Hypothalamus (tissue), 51 donors: ENCODE measurements at regions not wholly inside any gene's neighbourhood (a gene's known extent, or its start where the extent isn't known, plus 50 kb on each side); places are given as distances from the start of the nearest gene placed in this dataset.

ENCODE experiments used
- DNase-seq, 51 donors: peaks; one replicate each; lab custom pipeline; 2025; lab: John Stamatoyannopoulos, UW

DNA sequence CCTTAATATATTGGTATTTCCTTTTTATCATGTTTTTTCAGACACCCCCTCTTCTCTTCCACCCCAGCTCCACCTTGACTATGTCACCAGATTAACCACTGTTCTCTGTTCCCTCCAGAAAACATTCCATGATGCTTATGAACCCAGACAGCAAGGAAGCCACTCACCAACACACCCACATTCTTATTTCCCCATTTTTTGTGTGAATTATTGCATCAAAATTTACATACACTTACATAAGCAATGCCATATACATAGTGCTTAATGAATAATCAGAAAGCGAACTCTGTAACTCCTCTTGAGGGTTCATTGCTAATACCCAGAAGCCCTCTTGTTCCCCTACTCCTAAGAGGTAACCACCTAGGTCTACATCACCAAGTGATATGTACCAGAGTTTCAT, 182.3 kb upstream of the CDYL start:
- DNase-seq: no peak

DNA sequence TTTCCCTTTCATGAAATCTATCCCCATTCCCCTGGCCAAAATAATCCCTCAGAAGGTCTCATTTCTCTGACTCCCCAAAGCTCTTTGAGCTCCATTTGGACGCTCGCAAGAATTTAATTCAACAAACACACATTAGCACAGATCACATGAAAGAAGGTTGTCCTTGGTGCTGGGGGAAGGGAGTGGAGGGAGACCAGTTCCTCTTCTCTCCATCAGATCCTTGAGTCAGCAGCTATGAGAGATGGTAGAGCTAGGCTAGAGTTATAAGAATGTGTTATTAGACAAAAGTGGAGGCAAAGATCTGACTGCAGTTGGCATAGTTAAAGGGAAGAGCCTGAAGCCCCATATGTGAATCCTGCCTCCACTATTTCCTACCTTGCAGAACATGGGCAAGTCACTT, 184.2 kb upstream of the CDYL start:
- DNase-seq: no peak

DNA sequence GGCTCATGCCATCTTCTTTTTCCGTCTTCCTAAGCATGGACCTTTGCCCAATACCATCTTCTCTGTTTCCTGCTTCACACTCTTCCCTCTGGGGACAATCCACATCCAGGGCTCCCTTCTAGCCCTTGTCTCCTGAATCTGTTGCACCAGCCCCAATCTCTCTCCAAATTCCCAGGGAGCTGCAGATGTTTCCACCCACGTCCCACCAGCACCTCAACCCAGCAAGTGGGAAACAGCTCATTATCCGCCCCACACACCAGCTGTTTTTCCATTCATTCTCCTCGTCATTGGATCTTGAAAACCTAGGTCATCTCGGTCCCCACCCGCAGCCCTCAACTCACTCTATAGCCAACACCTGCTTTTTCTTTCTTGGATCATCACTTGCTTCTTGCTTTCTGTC, 185.0 kb upstream of the CDYL start:
- DNase-seq: no peak

DNA sequence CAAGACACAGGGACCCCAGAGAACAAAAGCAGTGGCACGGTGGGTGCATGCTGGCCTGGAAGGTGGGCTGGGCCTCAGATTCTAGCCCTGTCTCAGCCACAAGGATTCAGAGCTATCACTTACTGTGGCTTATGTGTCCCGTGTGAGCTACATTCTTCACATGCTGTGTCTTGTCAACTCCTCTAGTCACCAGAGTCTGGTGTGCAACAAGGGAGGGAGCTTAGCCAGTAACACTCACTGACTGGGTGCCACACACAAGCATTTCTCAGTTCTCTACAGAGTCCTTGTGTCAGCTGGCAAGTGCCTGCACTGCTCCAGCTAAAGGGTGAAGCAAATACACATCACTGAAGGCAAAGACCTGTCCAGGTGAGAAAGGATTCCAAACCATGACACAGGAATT, 186.9 kb upstream of the CDYL start:
- DNase-seq: no peak

DNA sequence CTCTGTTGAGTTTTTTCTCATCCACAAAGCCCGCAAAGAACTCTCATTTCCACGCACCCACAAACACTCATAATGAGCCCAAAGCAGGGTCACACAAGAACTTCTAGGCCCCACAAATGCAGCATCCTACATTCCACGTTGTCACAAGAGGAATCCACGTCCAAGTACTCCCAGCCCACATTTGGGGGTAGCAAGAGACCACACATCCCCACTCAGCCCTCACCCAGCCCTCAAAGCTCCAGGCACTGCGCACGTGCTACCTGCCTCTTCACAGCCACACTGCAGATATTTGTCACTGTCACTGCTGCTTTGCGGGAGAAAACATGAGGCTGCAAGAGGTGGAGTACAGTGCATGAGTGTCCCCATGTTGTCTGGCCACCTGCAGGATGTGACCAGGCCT, 187.6 kb upstream of the CDYL start:
- no peak for DNase-seq

DNA sequence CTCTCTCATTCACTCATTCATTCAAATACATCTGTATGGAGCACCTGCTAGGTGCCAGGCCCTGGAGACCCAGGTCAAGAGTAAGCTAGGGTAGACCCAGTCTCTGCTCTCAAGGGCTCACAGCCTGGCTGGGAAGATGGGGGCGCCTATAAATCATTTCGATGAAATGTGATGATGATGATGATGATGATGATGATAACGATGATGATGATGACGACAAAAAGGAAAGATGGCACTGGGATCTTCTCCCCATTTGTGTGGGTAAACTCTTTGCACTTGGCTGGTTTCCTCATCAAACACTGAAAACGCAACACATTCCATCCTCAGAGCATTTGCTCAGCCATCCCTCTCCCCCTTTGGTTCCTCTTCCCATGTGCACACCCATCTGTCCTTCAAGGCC, 188.0 kb upstream of the CDYL start:
- DNase-seq: no peak

DNA sequence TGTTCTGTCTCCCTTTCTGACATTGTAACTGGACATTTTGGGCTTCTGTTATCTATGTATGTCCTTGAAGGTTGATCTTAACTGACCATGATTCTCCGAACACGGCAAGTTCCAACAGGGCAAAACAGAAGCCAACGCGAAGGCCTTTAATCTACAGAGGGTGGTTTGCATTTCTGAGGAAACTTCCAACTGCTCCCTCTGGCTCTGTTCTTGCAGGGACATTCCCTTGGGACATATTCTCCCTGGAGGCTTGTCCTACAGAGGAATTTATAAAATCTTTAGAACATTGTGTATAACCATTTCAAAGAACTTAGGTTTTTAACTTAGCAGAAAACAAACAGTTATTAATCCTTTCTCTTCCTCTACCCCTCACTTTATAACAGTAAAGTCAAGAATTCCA, 189.0 kb upstream of the CDYL start:
- no peak for DNase-seq

DNA sequence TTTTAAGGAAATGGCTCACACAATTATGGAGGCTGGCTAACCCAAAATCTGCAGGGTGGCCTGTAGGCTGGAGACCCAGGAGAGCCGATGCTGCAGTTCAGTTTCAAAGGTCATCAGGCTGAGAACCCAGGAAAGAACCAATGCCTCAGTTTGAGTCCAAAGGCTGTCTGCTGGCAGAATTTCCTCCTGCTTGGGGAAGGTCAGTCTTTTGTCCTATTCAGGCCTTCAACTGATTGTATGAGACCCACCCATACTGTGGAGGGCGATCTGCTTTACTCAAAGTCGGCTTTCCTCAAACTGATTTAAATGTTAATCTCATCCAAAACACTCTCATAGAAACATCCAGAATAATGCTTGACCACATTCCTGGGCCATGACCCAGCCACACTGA, 189.7 kb upstream of the CDYL start:
- no peak for DNase-seq

DNA sequence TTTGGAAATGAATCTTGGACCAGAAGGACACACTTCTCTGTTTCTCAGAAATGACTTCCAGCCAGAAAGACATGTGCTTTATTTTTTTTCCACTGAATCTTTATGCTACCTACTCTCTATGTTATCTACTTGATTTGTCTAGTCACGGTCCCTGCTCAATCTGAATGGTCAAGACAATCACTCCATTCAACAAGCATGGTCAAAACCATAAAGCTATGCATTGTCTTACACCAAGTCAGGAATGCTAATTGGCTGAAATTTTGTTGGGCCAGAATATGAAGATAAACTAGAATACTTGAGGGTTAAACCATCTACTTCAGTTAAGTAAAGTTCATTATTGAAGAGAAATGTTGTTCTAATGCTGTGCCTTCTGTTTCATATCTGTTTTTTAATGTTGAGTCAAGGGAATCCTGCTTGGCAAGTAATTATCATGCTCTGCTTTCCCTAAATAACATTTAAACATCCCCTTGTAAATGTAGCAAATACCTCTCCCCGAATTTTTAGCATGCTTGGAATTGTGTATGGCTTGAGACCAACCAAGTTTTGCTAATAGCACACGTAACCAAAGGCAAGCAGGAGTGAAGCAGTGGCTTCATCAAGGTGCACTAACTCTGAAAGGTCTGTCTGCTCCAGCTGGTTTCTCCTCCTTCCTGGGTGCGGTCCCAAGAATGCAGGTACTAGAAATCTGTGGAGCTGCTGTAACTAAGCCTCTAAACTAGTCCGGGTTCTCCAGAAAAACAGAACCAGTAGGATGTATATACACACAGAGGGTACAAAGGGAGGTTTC, 190.3 kb upstream of the CDYL start:
- DNase-seq: no peak

DNA sequence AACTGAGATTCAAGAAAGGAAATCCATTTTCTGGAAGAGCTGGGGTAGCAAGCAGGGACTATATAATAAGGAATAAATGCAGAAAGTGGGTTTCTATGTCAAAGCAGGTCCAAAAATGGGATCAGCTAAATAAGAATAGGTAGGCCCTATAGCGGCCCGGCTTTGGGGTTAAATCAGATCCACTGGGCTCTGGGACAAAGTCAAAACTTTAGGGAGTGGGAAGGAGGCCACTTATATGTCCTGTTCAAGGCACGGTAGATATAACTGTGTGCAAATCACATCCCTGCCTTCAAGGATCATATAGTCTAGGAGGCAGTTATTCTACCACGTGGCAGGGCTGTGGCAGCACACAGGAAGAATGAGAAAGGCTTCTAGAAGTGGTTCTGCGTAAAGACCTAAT, 191.4 kb upstream of the CDYL start:
- no peak for DNase-seq

DNA sequence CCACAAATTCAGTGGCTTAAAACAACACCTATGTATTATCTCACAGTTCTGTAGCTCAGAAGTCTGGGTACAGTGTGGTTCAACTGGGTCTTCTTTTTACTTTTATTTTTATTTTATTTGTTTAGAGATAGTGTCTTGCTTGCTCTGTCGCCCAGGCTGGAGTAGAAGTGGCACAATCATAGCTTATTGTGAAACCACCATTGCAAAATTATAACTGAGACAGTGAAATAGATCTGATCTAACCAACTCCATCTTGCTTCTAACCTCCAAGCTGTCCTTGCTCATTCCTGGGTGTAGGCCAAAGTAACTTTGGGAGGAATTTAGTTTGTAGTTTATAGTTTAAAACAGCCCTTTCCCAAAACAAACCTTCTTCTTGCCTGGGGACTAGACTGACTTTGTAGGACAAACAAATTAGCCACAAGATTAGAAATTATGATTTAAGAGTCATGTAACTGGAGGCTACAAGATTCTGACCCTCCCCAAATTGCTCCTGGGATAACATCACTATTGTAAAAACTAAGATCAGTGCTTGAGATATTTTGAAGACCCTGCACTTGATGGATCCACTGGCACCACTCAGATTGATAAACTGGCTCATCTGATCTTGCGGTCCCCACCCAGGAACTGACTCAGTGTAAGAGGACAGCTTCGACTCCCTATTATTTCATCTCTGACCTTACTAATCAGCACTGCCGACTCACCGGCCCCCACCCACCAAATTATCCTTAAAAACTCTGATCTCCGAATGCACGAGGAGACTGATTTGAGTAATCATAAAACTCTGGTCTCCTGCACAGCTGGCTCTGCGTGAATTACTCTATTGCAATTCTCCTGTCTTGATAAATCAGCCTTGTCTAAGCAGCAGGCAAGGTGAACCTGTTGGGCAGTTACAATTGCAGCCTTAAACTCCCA, 193.4 kb upstream of the CDYL start:
- no peak for DNase-seq

DNA sequence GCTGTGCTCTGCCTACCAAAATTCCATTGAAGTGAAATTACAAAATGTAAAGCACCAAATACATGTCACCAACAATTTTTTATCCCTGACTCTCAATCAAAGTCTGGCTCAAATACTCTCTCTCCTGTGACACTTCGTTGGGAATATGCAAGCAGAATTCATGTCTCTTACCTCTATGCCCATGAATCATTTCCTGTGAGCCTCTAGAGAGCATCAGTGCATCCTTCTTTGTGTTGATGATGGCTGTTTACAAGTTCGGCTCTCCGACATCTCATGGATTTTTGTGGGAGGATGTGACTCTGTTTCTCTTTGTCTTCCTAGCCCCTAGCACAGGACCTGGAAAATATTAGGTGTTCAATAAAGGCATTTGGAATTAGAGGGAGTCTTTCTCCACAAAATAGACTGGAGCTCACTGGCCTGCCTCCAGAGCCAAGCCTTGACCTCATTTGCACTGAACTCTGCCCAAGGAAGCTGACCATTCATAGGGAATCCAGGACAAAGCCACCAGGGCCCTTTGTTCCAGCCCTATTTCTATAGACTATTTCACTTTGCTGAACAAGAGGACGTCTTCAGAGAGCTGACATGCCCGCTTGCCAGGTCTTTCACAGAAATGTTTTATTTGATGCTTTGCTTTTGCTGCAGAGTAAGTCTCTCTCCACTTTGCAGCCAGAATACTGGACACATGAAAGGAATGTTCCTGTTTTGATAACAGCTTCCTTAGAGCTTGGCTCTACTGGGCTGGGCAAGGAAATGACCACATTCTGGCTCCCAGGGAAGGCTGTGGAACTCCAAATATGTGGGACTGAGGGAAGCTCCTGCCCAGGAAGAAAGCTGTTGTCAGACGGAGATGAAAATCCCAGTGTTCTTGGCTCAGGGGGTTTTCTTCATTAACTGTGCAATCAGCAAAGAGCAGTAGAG, 194.5 kb upstream of the CDYL start:
- peak in 1 of 51 donors; percentile 5 for DNase-seq

DNA sequence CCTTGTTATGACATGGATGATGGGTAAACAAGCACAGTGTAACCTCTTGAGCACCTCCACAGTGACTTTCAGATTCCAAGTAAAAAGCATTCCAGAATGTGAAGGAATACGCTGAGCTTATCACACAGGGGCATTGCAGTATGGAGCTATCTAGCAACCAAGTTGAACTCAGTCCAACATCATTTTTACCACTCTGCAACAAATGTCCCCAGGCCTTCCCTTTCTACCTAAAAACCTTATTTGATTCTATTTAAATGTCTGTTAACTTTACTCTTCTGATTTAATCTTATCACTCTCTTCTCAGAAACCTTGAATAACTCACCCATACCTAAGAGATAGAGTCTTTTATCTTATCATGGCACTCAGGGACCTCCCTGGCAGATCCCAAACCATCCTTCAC, 195.8 kb upstream of the CDYL start:
- no peak for DNase-seq

DNA sequence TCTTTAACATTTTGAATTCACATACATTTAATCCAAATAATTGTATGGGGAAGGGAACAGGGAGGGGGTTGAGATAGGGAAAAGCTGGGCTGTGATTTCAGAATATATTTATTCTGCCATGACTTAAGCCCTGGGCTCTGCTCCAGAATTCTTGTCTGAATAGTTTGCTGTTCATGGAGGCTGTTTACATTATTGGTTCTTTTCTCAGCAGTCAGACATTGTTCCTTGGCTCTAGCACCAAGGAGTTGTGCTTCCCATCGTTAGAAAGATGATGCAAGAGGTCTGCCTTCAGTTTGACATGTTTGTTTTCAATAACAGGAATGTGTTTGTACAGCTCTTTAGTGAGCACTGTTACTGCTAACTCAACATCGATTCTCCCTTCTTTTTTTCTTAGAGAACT, 198.8 kb upstream of the CDYL start:
- DNase-seq: peak in 2 of 51 donors; percentile 10 to 21

DNA sequence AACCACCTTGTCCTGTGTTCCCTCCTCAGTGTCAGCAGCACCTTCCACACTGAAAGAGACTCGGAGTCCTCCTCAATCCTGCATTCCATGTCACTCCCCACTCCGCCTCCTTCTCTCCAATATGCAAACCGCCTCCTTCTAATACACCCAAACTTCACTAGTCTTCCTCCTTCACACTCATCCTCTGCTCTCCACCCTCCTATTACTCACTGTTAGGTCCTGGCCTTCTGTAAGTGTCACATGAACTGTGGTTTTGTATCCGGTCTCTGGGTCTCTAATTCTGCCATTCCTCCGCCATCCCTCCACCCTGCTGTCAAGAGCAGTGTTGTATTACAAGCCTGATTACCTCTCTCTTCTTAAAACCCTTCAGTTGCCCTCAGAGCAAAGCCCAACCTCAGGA, 200.5 kb upstream of the CDYL start:
- no peak for DNase-seq

DNA sequence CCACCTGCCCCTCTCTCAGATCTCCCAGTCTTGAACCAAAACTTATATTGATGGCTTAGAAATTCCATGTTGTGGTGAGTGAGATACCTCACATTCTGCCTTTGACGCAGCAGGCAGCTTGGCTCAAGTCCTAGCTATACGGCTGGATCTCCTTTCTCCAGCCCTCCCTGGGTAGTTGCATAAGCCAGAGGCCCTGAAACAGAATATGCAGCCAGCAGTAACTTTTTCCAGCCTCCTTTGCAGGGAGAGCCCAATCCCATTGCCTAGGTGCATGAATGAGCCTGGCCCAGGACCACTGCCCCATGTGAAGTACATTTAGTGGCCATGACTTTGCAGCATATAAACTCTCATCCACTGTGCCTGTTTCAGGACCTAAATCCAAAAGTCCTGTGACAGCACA, 202.2 kb upstream of the CDYL start:
- DNase-seq: no peak

DNA sequence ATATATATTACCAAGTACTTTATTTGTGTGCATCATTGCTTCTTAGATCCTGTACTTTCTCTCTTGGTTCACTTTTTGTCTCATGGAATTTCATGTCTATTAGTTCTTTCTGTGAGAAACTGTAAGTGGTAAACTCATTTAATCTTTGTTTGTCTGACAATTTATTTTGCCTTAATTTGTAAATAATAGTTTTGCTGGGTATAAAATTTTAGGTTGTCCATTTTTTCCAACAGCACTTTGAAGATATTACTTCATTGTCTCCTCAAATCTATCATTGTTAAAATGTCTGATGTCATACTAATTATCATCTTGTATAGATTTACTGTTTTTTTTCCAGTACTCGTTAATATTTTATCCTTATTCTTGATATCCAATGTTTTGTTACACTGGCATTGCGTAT, 205.2 kb upstream of the CDYL start:
- no peak for DNase-seq

DNA sequence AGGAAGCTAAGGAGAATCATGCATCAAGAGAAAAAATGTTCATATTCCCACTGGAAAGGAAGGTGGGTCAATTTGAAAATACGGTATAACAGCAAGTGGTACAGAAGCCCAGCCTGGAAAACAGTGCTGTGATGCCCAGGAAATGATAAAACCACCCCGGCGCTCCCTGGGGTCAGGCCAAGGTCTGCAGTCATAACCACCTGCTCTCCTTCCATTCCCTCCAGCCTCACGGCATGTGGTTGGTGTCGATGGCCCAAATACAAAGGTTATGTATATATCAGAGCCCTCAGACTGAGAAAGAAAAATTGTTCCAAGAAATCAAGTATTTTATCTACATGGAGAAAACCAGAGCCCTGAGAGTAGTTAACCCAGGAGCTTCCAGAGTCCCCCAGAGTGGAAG, 208.1 kb upstream of the CDYL start:
- DNase-seq: no peak

DNA sequence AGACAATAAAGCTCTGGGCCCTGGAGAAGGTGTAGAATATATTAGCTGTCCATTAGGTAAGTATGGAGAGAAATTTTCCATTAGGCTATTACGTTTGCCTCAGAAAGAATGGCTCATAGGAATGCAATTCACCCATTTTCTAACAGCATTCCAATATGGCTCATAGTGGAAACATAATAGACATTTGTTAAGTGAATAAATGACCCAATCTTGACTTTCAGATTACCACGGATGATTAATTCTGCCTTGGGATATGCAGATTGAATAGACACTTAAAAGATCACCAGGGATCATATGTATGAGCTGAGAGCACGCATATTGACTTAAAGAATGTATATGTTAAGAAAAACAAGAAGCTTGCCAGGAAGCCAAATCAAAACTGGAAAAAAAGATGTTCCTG, 209.1 kb upstream of the CDYL start:
- no peak for DNase-seq

DNA sequence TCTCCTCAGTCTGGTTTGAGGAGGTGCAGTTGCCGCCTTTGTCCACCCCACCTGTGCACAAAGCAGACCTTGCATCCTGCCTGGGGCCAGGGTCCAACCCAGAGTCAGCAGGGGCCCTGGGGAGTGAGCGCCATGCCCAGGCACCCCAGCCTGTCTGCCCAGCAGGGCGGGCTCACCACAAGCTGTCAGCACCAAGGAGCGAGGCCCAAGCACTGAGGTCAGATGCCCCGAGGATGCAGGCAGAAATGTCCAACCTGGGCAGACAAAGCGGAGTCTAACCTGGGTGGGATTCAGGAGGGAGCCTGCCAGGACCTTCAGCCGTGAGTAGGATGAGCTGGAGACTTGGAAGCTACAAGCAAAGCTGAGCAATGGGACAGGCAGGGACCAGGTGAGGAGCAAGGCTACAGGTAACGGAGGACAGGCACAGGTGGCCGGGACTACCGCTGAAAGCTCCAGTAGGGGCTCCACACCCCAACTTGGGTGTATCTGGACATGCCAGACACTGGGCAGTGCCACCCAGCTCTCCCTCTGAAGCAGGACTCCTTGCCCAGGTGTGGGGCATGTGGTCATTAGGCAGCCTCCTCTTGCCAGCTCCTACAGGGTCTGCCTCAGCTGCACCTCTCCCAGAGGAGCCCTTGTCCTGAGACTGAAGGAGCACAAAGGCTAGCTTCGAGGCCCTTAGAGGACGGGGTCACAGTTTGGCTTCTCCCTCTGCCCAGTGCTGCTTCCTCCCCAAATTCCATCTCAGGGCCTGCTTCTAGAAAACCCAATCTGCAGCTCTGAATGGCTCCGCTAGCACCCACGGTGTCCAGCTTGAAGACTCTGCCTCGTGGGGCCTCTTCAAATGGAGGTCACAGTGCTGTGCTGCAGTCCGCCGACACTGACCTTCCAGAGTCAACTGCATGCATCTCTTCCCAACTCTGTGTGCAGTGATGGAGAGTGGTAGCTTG, 210.6 kb upstream of the CDYL start:
- DNase-seq: no peak
